Right lobe of liver (tissue), 6 donors: ENCODE measurements at regions not wholly inside any gene's neighbourhood (a gene's known extent, or its start where the extent isn't known, plus 50 kb on each side); places are given as distances from the start of the nearest gene placed in this dataset.
"Not testable (repeated sequence)": the region's sequence is repeated elsewhere in the genome, so short reads cannot be mapped to it uniquely, and the experiment has no call there.

Source experiments
- ATAC-seq, 4 donors: fragments of 200-7000 bp; cut with Tn5 transposase; one replicate each; pipeline ENCODE4 v1.9.1; 2020; ENCODE audit warnings: mild to moderate bottlenecking in 4 of 4, moderate library complexity in 4 of 4
- DNase-seq, 3 donors: peaks; one replicate each; pipeline ENCODE4 v3.0.0-alpha.2; 2020
- H3K27ac ChIP-seq, 3 donors: fragments of 200-600 bp; one replicate each; pipeline ENCODE4 v1.8.0; 2022
- H3K27me3 ChIP-seq, 2 donors: fragments of 200-600 bp; one replicate each; pipeline ENCODE4 v1.8.0; 2022
- H3K36me3 ChIP-seq, 4 donors: fragments of 200-600 bp; sonication (generic) in 1 of 4; one replicate each; pipeline versions ENCODE4 v1.5.1 to v1.8.0; 2017 to 2022; ENCODE audit warnings: control low read depth in 1 of 4
- H3K4me1 ChIP-seq, 4 donors: fragments of 200-600 bp; sonication (generic) in 1 of 4; one replicate each; pipeline versions ENCODE4 v1.5.1 to v1.8.0; 2017 to 2022; ENCODE audit warnings: control low read depth in 1 of 4
- H3K4me3 ChIP-seq, 3 donors: fragments of 200-600 bp; one replicate each; pipeline ENCODE4 v1.8.0; 2022
- H3K9me3 ChIP-seq, 4 donors: fragments of 200-600 bp; sonication (generic) in 1 of 4; one replicate each; pipeline versions ENCODE4 v1.5.1 to v1.8.0; 2017 to 2022; ENCODE audit warnings: control low read depth in 1 of 4
- POLR2A ChIP-seq: fragments of 450-650 bp; IDR thresholded peaks from one replicate; pipeline ENCODE4 v1.6.1; 2017; ENCODE audit warnings: antibody characterized with exemption, mild to moderate bottlenecking
- WGBS: methylation state at CpG from one replicate; pipeline ENCODE4 v1.1.6; 2018; ENCODE audit warnings: low coverage, low lambda C conversion rate; ENCODE audit not compliant: insufficient coverage; ENCODE audit errors: missing lambda C conversion rate; 5-methylcytosine and 5-hydroxymethylcytosine counted together
- intact Hi-C, 2 donors: fragments of 100-400 bp; cut with DNase I; formaldehyde crosslinking; loops; one replicate each; pipeline versions ENCODE4 v1.11.2 to v1.14.1; 2022
- TF ChIP-seq, protein P1 (sequence below), 4 donors: fragments of 200-600 bp in 3 of 4; fragments of 450-650 bp in 1 of 4; IDR thresholded peaks; one replicate each; pipeline versions ENCODE4 v1.5.1 to v1.8.0; 2016 to 2022; ENCODE audit warnings: antibody characterized with exemption in 4 of 4, mild to moderate bottlenecking in 2 of 4
- donor health status: DM: no; HTN: yes; CAD: no.
- donor health status: DM: no; HTN: no; CAD: no.
- donor health status: DM: no; HTN: no; CAD: no.
- donor health status: DM: no; HTN: yes; CAD: no.
- donor health status: DM: no; HTN: yes; CAD: no.

DNA sequence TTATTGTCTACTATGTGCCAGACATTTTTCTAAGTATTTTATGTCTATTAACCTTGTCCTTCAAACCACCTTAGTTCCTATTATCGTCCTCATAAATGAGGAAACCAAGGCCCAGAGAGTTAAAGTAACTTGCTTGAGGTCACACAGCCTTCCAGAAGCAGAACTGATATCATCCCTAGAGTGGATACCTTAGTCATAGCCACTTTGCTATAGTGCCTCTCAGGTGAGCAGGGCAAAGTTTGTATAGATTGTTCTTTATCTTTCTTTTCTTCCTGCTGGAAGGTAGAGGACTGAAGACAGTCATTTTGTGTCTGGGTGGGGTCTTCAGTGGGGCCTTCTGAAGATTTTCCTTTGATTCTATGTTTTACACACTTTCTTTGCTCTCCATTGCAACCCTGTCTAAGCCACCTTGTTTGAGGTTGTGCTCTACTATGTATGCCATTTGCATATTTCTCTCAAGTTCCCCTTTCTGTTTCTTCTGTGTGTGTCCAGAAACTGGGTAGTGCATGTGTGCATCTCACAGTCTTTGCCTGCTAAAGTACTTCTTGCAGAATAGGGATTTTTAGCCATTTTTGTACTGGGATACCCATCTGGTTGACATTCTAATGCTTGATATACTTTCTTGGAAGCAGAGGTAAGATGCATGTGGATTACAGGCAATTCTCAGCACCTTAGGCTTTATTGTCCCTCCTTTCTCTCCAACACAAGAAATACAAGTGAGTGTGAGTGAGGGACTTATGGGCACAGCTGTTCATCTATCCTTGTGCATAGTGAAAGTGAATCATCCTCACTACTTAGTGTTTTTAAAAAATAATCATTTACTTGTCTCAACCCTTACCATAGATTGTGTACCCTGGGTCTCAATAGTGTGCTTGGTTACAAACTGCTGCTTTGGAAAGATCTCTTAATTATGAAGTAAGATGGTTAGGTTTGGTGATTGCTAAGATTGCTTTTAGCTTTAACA lies 207.6 kb upstream of the HMCN1 start:
- intact Hi-C loops, result no loop called here
- Histone ChIP-seq H3K4me1 (no peaks in the 10 kb centered on the region), H3K27me3 (no peaks in the 10 kb centered on the region), H3K27ac (no peak overlapping the region), H3K4me3 (no peak overlapping the region), H3K9me3 (no peaks in the 10 kb centered on the region), H3K36me3 (no peaks in the 10 kb centered on the region)
- TF ChIP-seq, protein P1, sequence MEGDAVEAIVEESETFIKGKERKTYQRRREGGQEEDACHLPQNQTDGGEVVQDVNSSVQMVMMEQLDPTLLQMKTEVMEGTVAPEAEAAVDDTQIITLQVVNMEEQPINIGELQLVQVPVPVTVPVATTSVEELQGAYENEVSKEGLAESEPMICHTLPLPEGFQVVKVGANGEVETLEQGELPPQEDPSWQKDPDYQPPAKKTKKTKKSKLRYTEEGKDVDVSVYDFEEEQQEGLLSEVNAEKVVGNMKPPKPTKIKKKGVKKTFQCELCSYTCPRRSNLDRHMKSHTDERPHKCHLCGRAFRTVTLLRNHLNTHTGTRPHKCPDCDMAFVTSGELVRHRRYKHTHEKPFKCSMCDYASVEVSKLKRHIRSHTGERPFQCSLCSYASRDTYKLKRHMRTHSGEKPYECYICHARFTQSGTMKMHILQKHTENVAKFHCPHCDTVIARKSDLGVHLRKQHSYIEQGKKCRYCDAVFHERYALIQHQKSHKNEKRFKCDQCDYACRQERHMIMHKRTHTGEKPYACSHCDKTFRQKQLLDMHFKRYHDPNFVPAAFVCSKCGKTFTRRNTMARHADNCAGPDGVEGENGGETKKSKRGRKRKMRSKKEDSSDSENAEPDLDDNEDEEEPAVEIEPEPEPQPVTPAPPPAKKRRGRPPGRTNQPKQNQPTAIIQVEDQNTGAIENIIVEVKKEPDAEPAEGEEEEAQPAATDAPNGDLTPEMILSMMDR (IDR thresholded peaks at IDR 0.05), result no peak
- no peak for TF ChIP-seq POLR2A
- ATAC-seq (peak in 1 of 4 donors; percentile 36), DNase-seq (no peak)
- WGBS, result 82% methylated on average over 1 of the region's 1 CpG

DNA sequence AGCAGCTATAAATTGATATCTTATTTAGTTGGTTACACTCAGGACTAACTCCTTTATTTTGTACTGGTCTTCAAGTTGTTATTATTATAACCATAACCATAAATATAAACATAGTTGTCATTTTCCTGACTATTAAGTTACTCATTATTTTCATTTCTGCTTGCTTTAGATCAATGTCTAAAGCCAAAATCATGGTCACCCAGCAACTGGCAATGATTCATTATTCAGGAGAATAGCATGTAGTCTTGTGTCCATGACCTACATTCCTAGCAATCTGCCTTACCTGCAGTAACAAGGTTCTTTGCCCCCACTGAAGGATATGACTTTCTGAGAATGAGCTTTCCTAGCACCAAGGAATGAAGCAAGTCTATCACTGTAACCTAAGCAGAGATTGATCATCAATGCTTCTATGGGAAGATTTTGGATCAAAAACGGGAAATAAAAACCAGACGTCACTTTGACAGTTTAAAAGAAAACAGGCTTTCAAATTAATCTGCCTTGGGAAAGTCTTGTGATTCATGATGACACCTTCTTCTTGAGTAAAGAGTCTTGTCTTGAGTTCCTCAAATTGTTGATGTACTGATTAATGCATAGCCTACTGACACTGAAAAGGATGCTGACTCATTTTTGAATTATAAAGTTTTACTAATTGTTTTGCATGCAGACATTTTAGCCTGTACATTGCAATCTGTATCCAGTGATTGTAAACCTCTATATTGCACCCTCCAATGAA lies 203.3 kb upstream of the IVNS1ABP start:
- ATAC-seq (no peak), DNase-seq (no peak)
- no peaks in the 10 kb centered on the region for H3K4me1 ChIP-seq
- intact Hi-C loops, result no loop called here
- H3K27ac ChIP-seq, result no peak overlapping the region
- H3K36me3 ChIP-seq, result no peaks in the 10 kb centered on the region
- no peaks in the 10 kb centered on the region for H3K27me3 ChIP-seq
- TF ChIP-seq POLR2A, result no peak
- TF ChIP-seq, protein P1 (IDR thresholded peaks at IDR 0.05), result no peak
- no peak overlapping the region for H3K4me3 ChIP-seq
- H3K9me3 ChIP-seq, result peaks cover 0 to 6% (median 0%) of the 10 kb centered on the region in 4 donors
- whole genome bisulfite sequencing, result 59% methylated on average over 2 of the region's 2 CpGs

DNA sequence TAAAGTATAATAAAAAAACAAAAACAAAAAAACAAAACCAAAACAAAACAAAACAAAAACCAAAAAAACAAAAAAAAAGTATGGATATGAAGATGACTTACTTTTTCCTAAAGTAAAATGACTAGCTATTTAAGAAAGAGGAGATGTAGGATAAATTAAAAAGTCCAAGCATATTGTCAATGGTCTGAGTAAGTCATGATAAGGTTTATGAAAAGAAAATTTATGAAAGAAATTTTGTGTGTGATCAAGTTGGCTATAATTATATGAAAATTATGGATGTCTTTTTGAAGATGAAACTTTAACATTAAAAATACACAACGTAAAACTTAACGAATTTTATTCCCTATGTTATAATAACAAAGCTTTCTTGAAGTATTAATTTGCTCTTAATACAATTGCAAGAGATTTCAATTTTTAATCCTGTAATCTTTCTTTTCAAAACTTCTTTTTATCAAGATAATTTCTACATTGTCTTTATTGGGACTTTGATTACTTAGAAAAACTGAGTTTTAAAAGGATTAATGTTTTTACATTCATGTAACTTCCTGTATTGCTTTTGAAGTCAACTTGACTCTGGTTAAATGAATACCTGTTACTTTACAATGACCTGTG lies 200.9 kb upstream of the IVNS1ABP start:
- Histone ChIP-seq H3K27ac (no peak overlapping the region), H3K4me3 (no peak overlapping the region), H3K27me3 (no peaks in the 10 kb centered on the region), H3K9me3 (peaks cover 0 to 6% (median 0%) of the 10 kb centered on the region in 4 donors), H3K36me3 (no peaks in the 10 kb centered on the region), H3K4me1 (no peaks in the 10 kb centered on the region)
- DNase-seq (no peak), ATAC-seq (no peak)
- intact Hi-C loops, result no loop called here
- no peak for TF ChIP-seq POLR2A
- TF ChIP-seq, protein P1 (IDR thresholded peaks at IDR 0.05), result no peak
- WGBS, result 44% methylated on average over 2 of the region's 2 CpGs

DNA sequence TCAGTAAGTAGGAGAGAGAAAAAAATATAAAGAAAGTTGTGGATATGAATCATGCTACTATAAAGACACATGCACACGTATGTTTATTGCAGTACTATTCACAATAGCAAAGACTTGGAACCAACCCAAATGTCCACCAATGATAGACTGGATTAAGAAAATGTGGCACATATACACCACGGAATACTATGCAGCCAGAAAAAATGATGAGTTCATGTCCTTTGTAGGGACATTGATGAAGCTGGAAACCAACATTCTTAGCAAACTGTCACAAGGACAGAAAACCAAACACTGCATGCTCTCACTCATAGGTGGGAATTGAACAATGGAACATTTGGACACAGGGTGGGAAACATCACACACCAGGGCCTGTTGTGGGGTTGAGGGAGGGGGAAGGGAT lies 200.3 kb upstream of the IVNS1ABP start:
- H3K27me3 ChIP-seq, H3K4me1 ChIP-seq, intact Hi-C loops, ATAC-seq, H3K36me3 ChIP-seq, H3K4me3 ChIP-seq, H3K27ac ChIP-seq, DNase-seq, H3K9me3 ChIP-seq: not testable (repeated sequence)
- 100% methylated on average over 1 of the region's 2 CpGs for WGBS
